Caco-2 (cell line): ENCODE measurements at regions not wholly inside any gene's neighbourhood (a gene's known extent, or its start where the extent isn't known, plus 50 kb on each side); places are given as distances from the start of the nearest gene placed in this dataset.

ENCODE experiments used
- BruUV-seq: library from RNA; stranded (reverse); fragments of 400-500 nt; replicated peaks from 2 replicates; lab custom pipeline; 2021; lab: Mats Ljungman, UMichigan
- CTCF ChIA-PET: fragments of 300-600 bp; sonication (Branson Sonifier 250); formaldehyde crosslinking; loops from one replicate; lab custom pipeline; 2022; ENCODE audit warnings: antibody characterized with exemption; lab: Charles Lee
- POLR2A ChIA-PET: fragments of 300-600 bp; sonication (Branson Sonifier 250); formaldehyde crosslinking; loops from one replicate; lab custom pipeline; 2022; ENCODE audit warnings: antibody characterized with exemption; lab: Charles Lee
- DNase-seq, 2 experiments: peaks; one replicate each; pipeline versions ENCODE4 v3.0.0 to v3.0.0-alpha.2; 2020 to 2022
- H3K27me3 ChIP-seq: replicated peaks from 2 replicates; pipeline ENCODE4 v1.6.0; 2011; ENCODE audit warnings: low read length; ENCODE audit not compliant: control insufficient read depth, insufficient read depth
- H3K36me3 ChIP-seq: 2 replicates; pipeline ENCODE4 v1.5.1; 2011; ENCODE audit warnings: low read length; ENCODE audit not compliant: control insufficient read depth, insufficient read depth
- H3K4me1 ChIP-seq: fragments of 250-450 bp; sonication (Bioruptor Pico); 2 replicates; pipeline ENCODE4 v1.5.1; 2020; ENCODE audit warnings: mild to moderate bottlenecking
- H3K4me3 ChIP-seq: 2 replicates; pipeline ENCODE4 v1.5.1; 2011; ENCODE audit warnings: low read depth, mild to moderate bottlenecking, control low read depth, low read length
- H3K9me3 ChIP-seq: fragments of 250-450 bp; sonication (Bioruptor Pico); 2 replicates; pipeline ENCODE4 v1.5.1; 2020; ENCODE audit warnings: mild to moderate bottlenecking, moderate library complexity
- H3K27ac Mint-ChIP-seq: one replicate; pipeline ENCODE4 v1.8.0; 2022; ENCODE audit warnings: mixed read lengths; ENCODE audit not compliant: unreplicated experiment
- H3K27me3 Mint-ChIP-seq: one replicate; pipeline ENCODE4 v1.8.0; 2022; ENCODE audit warnings: mixed read lengths; ENCODE audit not compliant: insufficient read depth, unreplicated experiment
- H3K36me3 Mint-ChIP-seq: one replicate; pipeline ENCODE4 v1.8.0; 2022; ENCODE audit warnings: mild to moderate bottlenecking, mixed read lengths; ENCODE audit not compliant: insufficient read depth, unreplicated experiment
- H3K4me1 Mint-ChIP-seq: one replicate; pipeline ENCODE4 v1.8.0; 2022; ENCODE audit warnings: low read depth, mixed read lengths; ENCODE audit not compliant: unreplicated experiment
- H3K4me3 Mint-ChIP-seq: one replicate; pipeline ENCODE4 v1.8.0; 2022; ENCODE audit warnings: mild to moderate bottlenecking, moderate library complexity, mixed read lengths; ENCODE audit not compliant: unreplicated experiment
- H3K9me3 Mint-ChIP-seq: one replicate; pipeline ENCODE4 v1.8.0; 2022; ENCODE audit warnings: mixed read lengths; ENCODE audit not compliant: unreplicated experiment
- CTCF ChIP-seq, 2 experiments: fragments of 200-600 bp in 1 of 2; IDR thresholded peaks; 1 replicate in 1 of 2; 2 replicates in 1 of 2; pipeline versions ENCODE4 v1.5.1 to v1.8.0; 2011 to 2022; ENCODE audit warnings: antibody characterized with exemption in 1 of 2, control low read depth in 1 of 2, inconsistent platforms in 1 of 2, low read depth in 1 of 2, low read length in 1 of 2, mild to moderate bottlenecking in 1 of 2, moderate library complexity in 1 of 2; ENCODE audit not compliant: insufficient read depth in 1 of 2, severe bottlenecking in 1 of 2, unreplicated experiment in 1 of 2
- intact Hi-C: fragments of 100-400 bp; cut with micrococcal nuclease; formaldehyde crosslinking; loops from one replicate; pipeline ENCODE4 v1.10.0; 2022; ENCODE audit not compliant: unreplicated experiment

DNA sequence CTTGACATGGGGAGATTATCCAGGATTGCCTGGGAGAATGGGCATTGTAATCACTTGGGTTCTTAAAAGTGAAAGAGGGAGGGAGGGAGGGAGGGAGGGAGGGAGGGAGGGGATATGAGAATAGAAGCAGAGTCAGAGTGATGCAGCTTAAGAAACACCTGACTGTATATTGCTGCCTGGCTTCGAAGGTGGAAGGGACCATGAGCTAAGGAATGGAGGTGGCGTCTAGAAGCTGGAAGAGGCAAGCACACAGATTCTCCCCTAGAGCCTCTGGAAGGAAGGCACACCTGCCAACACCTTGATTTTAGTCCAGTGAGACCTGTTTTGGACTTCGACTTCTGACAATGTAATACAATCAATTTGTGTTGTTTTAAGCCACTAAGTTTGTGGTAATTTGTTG lies 78.4 kb downstream of the PRL start:
- H3K4me1 ChIP-seq: no peaks in the 10 kb centered on the region
- BruUV-seq: no TSS peak
- no peak overlapping the region for H3K4me3 Mint-ChIP-seq
- no peak for TF ChIP-seq CTCF (IDR thresholded peaks at IDR 0.05; ENCODE audit: insufficient read depth in 1 of 2, low read depth in 1 of 2, low read length in 1 of 2, severe bottlenecking in 1 of 2, unreplicated experiment in 1 of 2)
- no peak overlapping the region for H3K27ac Mint-ChIP-seq
- H3K4me1 Mint-ChIP-seq: no peaks in the 10 kb centered on the region
- intact Hi-C loops: no loop called here
- CTCF ChIA-PET: no interaction called here
- H3K9me3 ChIP-seq: no peaks in the 10 kb centered on the region
- no peaks in the 10 kb centered on the region for H3K27me3 Mint-ChIP-seq
- no peaks in the 10 kb centered on the region for H3K36me3 Mint-ChIP-seq
- H3K9me3 Mint-ChIP-seq: no peaks in the 10 kb centered on the region
- H3K4me3 ChIP-seq: no peak overlapping the region
- POLR2A ChIA-PET: no interaction called here
- H3K36me3 ChIP-seq: no peaks in the 10 kb centered on the region
- H3K27me3 ChIP-seq: no peaks in the 10 kb centered on the region
- DNase-seq: no peak

- CTCF ChIA-PET: no interaction called here
- POLR2A ChIA-PET: no interaction called here
These were observed 76.9 kb downstream of the PRL start for GRCh38 chr6:22219925-22220324.

DNA sequence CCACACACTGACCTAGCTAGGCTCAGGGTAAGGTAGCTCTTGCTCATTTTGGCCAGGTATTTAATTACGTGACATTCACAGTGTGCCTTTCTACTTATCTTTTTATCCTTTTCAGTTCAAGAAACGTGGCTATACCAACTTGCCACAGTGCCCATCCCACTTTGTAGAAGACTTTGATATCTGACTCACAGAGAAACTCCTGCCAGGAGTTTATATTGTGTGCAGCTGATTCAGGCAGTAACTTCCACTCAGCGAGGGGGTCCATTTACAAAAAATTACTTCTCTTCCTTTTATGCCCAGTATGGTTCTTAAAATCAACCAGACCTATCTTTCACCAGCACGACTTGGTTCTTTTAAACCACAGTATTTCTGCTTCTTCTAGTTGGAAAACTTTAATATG lies 75.6 kb downstream of the PRL start:
- H3K36me3 Mint-ChIP-seq: no peaks in the 10 kb centered on the region
- intact Hi-C loops: no loop called here
- no peak for DNase-seq
- no peak for TF ChIP-seq CTCF (IDR thresholded peaks at IDR 0.05; ENCODE audit: insufficient read depth in 1 of 2, low read depth in 1 of 2, low read length in 1 of 2, severe bottlenecking in 1 of 2, unreplicated experiment in 1 of 2)
- Histone ChIP-seq H3K4me1 (no peaks in the 10 kb centered on the region), H3K4me3 (no peak overlapping the region), H3K9me3 (no peaks in the 10 kb centered on the region), H3K36me3 (no peaks in the 10 kb centered on the region), H3K27me3 (no peaks in the 10 kb centered on the region)
- ChIA-PET CTCF (no interaction called here), POLR2A (no interaction called here)
- no peak overlapping the region for H3K27ac Mint-ChIP-seq
- no peaks in the 10 kb centered on the region for H3K27me3 Mint-ChIP-seq
- no peak overlapping the region for H3K4me3 Mint-ChIP-seq
- H3K4me1 Mint-ChIP-seq: no peaks in the 10 kb centered on the region
- no peaks in the 10 kb centered on the region for H3K9me3 Mint-ChIP-seq
- no TSS peak for BruUV-seq

More at GRCh38 chr6:22219925-22220324, 76.9 kb downstream of the PRL start:
- H3K36me3 ChIP-seq: no peaks in the 10 kb centered on the region
- H3K4me1 ChIP-seq: no peaks in the 10 kb centered on the region
- no peaks in the 10 kb centered on the region for H3K9me3 Mint-ChIP-seq
- H3K27me3 Mint-ChIP-seq: no peaks in the 10 kb centered on the region
- H3K4me3 ChIP-seq: no peak overlapping the region
- TF ChIP-seq CTCF (IDR thresholded peaks at IDR 0.05; ENCODE audit: insufficient read depth in 1 of 2, low read depth in 1 of 2, low read length in 1 of 2, severe bottlenecking in 1 of 2, unreplicated experiment in 1 of 2): no peak
- no peak overlapping the region for H3K4me3 Mint-ChIP-seq
- DNase-seq: no peak
- no peak overlapping the region for H3K27ac Mint-ChIP-seq
- H3K4me1 Mint-ChIP-seq: no peaks in the 10 kb centered on the region
- intact Hi-C loops: no loop called here
- H3K27me3 ChIP-seq: no peaks in the 10 kb centered on the region
- BruUV-seq: no TSS peak
- no peaks in the 10 kb centered on the region for H3K36me3 Mint-ChIP-seq
- H3K9me3 ChIP-seq: no peaks in the 10 kb centered on the region
